ENCODE measurements at regions not wholly inside any gene's neighbourhood (a gene's known extent, or its start where the extent isn't known, plus 50 kb on each side); places are given as distances from the start of the nearest gene placed in this dataset.

- in situ Hi-C loops (cut with MboI; ENCODE audit: low sequenced_read_pairs): no loop called here
These were observed 130.1 kb downstream of the C9orf50 start for GRCh38 chr9:129490583-129491486.

GRCh38 chr9:129489838-129490582, 130.9 kb downstream of the C9orf50 start:
- in situ Hi-C loops (cut with MboI; ENCODE audit: low sequenced_read_pairs): no loop called here

GRCh38 chr9:129487658-129488483, 133.0 kb downstream of the C9orf50 start:
- in situ Hi-C loops (cut with MboI; ENCODE audit: low sequenced_read_pairs): no loop called here

GRCh38 chr9:129486756-129487657, 133.9 kb downstream of the C9orf50 start:
- in situ Hi-C loops (cut with MboI; ENCODE audit: low sequenced_read_pairs): no loop called here

GRCh38 chr9:129485145-129485774, 135.6 kb downstream of the C9orf50 start:
- in situ Hi-C loops (cut with MboI; ENCODE audit: low sequenced_read_pairs): no loop called here

GRCh38 chr9:129484352-129485000, 136.4 kb downstream of the C9orf50 start:
- in situ Hi-C loops (cut with MboI; ENCODE audit: low sequenced_read_pairs): no loop called here

- in situ Hi-C loops (cut with MboI; ENCODE audit: low sequenced_read_pairs): no loop called here
These were observed 137.2 kb downstream of the C9orf50 start for GRCh38 chr9:129483415-129484351.

GRCh38 chr9:129482521-129483414, 138.1 kb downstream of the C9orf50 start:
- in situ Hi-C loops (cut with MboI; ENCODE audit: low sequenced_read_pairs): no loop called here

GRCh38 chr9:129481810-129482511, 138.9 kb downstream of the C9orf50 start:
- in situ Hi-C loops (cut with MboI; ENCODE audit: low sequenced_read_pairs): no loop called here

GRCh38 chr9:129481424-129481809, 139.5 kb downstream of the C9orf50 start:
- in situ Hi-C loops (cut with MboI; ENCODE audit: low sequenced_read_pairs): no loop called here

- in situ Hi-C loops (cut with MboI; ENCODE audit: low sequenced_read_pairs): no loop called here
These were observed 140.2 kb downstream of the C9orf50 start for GRCh38 chr9:129480745-129481144.

- in situ Hi-C loops (cut with MboI; ENCODE audit: low sequenced_read_pairs): no loop called here
These were observed 140.7 kb downstream of the C9orf50 start for GRCh38 chr9:129480227-129480626.

- in situ Hi-C loops (cut with MboI; ENCODE audit: low sequenced_read_pairs): no loop called here
These were observed 141.3 kb downstream of the C9orf50 start for GRCh38 chr9:129479631-129480011.

GRCh38 chr9:129478961-129479630, 141.8 kb downstream of the C9orf50 start:
- in situ Hi-C loops (cut with MboI; ENCODE audit: low sequenced_read_pairs): no loop called here

GRCh38 chr9:129478461-129478860, 142.4 kb downstream of the C9orf50 start:
- in situ Hi-C loops (cut with MboI; ENCODE audit: low sequenced_read_pairs): no loop called here

Measured in HL-60/S4 treated with retinoic acid at 250 ng/mL for 4 days and 3 days (cell line).